Spleen (tissue), 7 donors: ENCODE measurements at regions not wholly inside any gene's neighbourhood (a gene's known extent, or its start where the extent isn't known, plus 50 kb on each side); places are given as distances from the start of the nearest gene placed in this dataset.

ENCODE experiments used
- POLR2A ChIP-seq, 3 donors: fragments of 450-650 bp; IDR thresholded peaks; one replicate each; pipeline ENCODE4 v1.5.1; 2017; ENCODE audit warnings: antibody characterized with exemption in 3 of 3, mild to moderate bottlenecking in 1 of 3
- TF ChIP-seq, protein P1 (sequence below), 11 experiments: fragments of 200-600 bp in 7 of 11; fragments of 450-650 bp in 4 of 11; sonication (generic) in 4 of 11; IDR thresholded peaks in 8 of 11; conservative IDR thresholded peaks in 3 of 11; 1 replicate in 7 of 11; 2 replicates in 4 of 11; pipeline versions ENCODE4 v1.4.0 to v1.8.0; 2016 to 2021; ENCODE audit warnings: antibody characterized with exemption in 11 of 11, inconsistent platforms in 4 of 11, mild to moderate bottlenecking in 1 of 11
- donor health status: DM: no; HTN: no; CAD: no; lungs with moderate emphysema.
- donor health status: DM: no; HTN: no; CAD: no.
- donor health status: DM: no; HTN: no; CAD: no.

DNA sequence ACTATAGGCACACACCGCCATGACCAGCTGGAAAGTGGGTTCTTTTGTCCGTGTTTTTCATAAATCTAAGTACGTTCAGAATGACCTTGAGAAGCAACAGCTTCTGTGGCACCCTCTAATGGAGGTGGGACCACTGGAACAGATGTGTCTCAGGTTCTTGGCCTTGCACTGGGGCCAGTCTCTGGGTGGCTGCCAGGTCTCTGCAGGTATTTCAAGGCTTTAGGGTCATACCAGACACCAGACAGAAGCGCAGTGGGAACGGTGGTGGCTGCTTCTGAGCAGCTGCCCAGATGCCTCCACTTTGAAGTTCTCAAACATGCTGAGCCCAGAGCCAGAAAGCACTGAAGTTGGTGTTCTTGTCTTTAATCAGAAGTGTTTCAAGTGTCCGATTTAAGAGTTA is 75.0 kb upstream of the RBM19 start:
- TF ChIP-seq, protein P1, sequence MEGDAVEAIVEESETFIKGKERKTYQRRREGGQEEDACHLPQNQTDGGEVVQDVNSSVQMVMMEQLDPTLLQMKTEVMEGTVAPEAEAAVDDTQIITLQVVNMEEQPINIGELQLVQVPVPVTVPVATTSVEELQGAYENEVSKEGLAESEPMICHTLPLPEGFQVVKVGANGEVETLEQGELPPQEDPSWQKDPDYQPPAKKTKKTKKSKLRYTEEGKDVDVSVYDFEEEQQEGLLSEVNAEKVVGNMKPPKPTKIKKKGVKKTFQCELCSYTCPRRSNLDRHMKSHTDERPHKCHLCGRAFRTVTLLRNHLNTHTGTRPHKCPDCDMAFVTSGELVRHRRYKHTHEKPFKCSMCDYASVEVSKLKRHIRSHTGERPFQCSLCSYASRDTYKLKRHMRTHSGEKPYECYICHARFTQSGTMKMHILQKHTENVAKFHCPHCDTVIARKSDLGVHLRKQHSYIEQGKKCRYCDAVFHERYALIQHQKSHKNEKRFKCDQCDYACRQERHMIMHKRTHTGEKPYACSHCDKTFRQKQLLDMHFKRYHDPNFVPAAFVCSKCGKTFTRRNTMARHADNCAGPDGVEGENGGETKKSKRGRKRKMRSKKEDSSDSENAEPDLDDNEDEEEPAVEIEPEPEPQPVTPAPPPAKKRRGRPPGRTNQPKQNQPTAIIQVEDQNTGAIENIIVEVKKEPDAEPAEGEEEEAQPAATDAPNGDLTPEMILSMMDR (IDR thresholded peaks at IDR 0.05 in 8 of 11, conservative IDR thresholded peaks at IDR 0.05 in 3 of 11): no peak
- TF ChIP-seq POLR2A (IDR thresholded peaks at IDR 0.05): no peak
